ENCODE measurements at regions not wholly inside any gene's neighbourhood (a gene's known extent, or its start where the extent isn't known, plus 50 kb on each side); places are given as distances from the start of the nearest gene placed in this dataset.

DNA sequence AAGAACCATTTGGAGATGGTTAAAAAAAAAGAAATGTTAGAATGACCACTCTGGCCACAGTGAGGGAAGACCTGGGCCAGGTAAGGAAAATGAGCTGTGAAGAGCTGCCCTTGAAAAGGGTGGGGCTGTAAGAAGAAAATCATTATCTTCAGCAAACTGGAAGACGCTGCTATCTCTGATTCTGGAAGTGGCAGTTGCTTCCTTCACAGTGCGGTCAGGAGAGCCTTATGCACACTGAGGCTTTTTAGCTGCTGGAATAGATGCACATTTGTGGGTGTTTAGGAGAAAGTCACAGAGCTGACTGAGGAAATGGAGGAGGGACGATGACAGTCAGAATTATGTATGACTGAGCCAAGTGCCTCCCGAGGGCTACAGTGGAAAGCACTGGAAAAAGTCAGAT is 91.6 kb downstream of the TBX19 start:
- TF ChIP-seq, protein P1, sequence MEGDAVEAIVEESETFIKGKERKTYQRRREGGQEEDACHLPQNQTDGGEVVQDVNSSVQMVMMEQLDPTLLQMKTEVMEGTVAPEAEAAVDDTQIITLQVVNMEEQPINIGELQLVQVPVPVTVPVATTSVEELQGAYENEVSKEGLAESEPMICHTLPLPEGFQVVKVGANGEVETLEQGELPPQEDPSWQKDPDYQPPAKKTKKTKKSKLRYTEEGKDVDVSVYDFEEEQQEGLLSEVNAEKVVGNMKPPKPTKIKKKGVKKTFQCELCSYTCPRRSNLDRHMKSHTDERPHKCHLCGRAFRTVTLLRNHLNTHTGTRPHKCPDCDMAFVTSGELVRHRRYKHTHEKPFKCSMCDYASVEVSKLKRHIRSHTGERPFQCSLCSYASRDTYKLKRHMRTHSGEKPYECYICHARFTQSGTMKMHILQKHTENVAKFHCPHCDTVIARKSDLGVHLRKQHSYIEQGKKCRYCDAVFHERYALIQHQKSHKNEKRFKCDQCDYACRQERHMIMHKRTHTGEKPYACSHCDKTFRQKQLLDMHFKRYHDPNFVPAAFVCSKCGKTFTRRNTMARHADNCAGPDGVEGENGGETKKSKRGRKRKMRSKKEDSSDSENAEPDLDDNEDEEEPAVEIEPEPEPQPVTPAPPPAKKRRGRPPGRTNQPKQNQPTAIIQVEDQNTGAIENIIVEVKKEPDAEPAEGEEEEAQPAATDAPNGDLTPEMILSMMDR (IDR thresholded peaks at IDR 0.05) = no peak
- no peak for TF ChIP-seq POLR2A (IDR thresholded peaks at IDR 0.05)
